ENCODE measurements at regions not wholly inside any gene's neighbourhood (a gene's known extent, or its start where the extent isn't known, plus 50 kb on each side); places are given as distances from the start of the nearest gene placed in this dataset.

GRCh38 chr3:148366743-148367410, 330.8 kb upstream of the AGTR1 start:
- no peak for TF ChIP-seq EP300 (IDR thresholded peaks at IDR 0.05)
- no peak for TF ChIP-seq CTCF (IDR thresholded peaks at IDR 0.05)
- no peak for TF ChIP-seq POLR2AphosphoS5 (IDR thresholded peaks at IDR 0.05)
- Histone ChIP-seq H3K4me1 (no peaks in the 10 kb centered on the region), H3K27me3 (no peaks in the 10 kb centered on the region), H3K36me3 (no peaks in the 10 kb centered on the region), H3K4me3 (no peak overlapping the region), H3K27ac (no peak overlapping the region), H3K9me3 (no peaks in the 10 kb centered on the region)
- WGBS, 2 donors: 72 to 75% methylated on average over 7 of the region's 7 CpGs
- DNase-seq (no peak), ATAC-seq (ENCODE audit: low FRiP score in 2 of 2) (no peak)

- Histone ChIP-seq H3K27ac (no peak overlapping the region), H3K27me3 (no peaks in the 10 kb centered on the region), H3K4me1 (no peaks in the 10 kb centered on the region), H3K9me3 (no peaks in the 10 kb centered on the region), H3K36me3 (no peaks in the 10 kb centered on the region), H3K4me3 (no peak overlapping the region)
- no peak for TF ChIP-seq POLR2AphosphoS5 (IDR thresholded peaks at IDR 0.05)
- TF ChIP-seq EP300 (IDR thresholded peaks at IDR 0.05): no peak
- TF ChIP-seq CTCF (IDR thresholded peaks at IDR 0.05): no peak
- TF ChIP-seq POLR2A (IDR thresholded peaks at IDR 0.05): no peak
- ATAC-seq (ENCODE audit: low FRiP score in 2 of 2) (no peak), DNase-seq (no peak)
- WGBS, 2 donors: 64 to 66% methylated on average over 1 of the region's 1 CpG
Measured at GRCh38 chr3:148367756-148368155, 329.9 kb upstream of the AGTR1 start.

- WGBS, 2 donors: 89 to 93% methylated on average over 2 of the region's 2 CpGs
- ATAC-seq (ENCODE audit: low FRiP score in 2 of 2) (no peak), DNase-seq (no peak)
- Histone ChIP-seq H3K4me3 (no peak overlapping the region), H3K27me3 (no peaks in the 10 kb centered on the region), H3K4me1 (no peaks in the 10 kb centered on the region), H3K36me3 (no peaks in the 10 kb centered on the region), H3K9me3 (no peaks in the 10 kb centered on the region), H3K27ac (no peak overlapping the region)
- no peak for TF ChIP-seq POLR2A (IDR thresholded peaks at IDR 0.05)
- no peak for TF ChIP-seq POLR2AphosphoS5 (IDR thresholded peaks at IDR 0.05)
- TF ChIP-seq EP300 (IDR thresholded peaks at IDR 0.05): no peak
- TF ChIP-seq CTCF (IDR thresholded peaks at IDR 0.05): no peak
Measured at GRCh38 chr3:148369381-148369780, 328.3 kb upstream of the AGTR1 start.

- TF ChIP-seq EP300 (IDR thresholded peaks at IDR 0.05) (no peak), POLR2AphosphoS5 (IDR thresholded peaks at IDR 0.05) (no peak), POLR2A (IDR thresholded peaks at IDR 0.05) (no peak), CTCF (IDR thresholded peaks at IDR 0.05) (no peak)
- Histone ChIP-seq H3K4me3 (no peak overlapping the region), H3K27ac (no peak overlapping the region), H3K9me3 (no peaks in the 10 kb centered on the region), H3K27me3 (no peaks in the 10 kb centered on the region), H3K36me3 (no peaks in the 10 kb centered on the region), H3K4me1 (no peaks in the 10 kb centered on the region)
- no peak for ATAC-seq (ENCODE audit: low FRiP score in 2 of 2)
- no peak for DNase-seq
- WGBS, 2 donors: 79 to 89% methylated on average over 2 of the region's 2 CpGs
Measured at GRCh38 chr3:148372206-148372875, 325.4 kb upstream of the AGTR1 start.

GRCh38 chr3:148373961-148374360, 323.7 kb upstream of the AGTR1 start:
- ATAC-seq (ENCODE audit: low FRiP score in 2 of 2): no peak

More at GRCh38 chr3:148373961-148374360, 323.7 kb upstream of the AGTR1 start:
- Histone ChIP-seq H3K4me3 (no peak overlapping the region), H3K27me3 (no peaks in the 10 kb centered on the region), H3K27ac (no peak overlapping the region), H3K36me3 (no peaks in the 10 kb centered on the region), H3K9me3 (no peaks in the 10 kb centered on the region), H3K4me1 (no peaks in the 10 kb centered on the region)
- TF ChIP-seq POLR2A (IDR thresholded peaks at IDR 0.05) (no peak), CTCF (IDR thresholded peaks at IDR 0.05) (no peak), POLR2AphosphoS5 (IDR thresholded peaks at IDR 0.05) (no peak), EP300 (IDR thresholded peaks at IDR 0.05) (no peak)
- DNase-seq: no peak
